K562 (cell line): ENCODE measurements at regions not wholly inside any gene's neighbourhood (a gene's known extent, or its start where the extent isn't known, plus 50 kb on each side); places are given as distances from the start of the nearest gene placed in this dataset.
"Not testable (repeated sequence)": the region's sequence is repeated elsewhere in the genome, so short reads cannot be mapped to it uniquely, and the experiment has no call there.

ENCODE experiments used
- ATAC-seq: fragments of 200-7000 bp; cut with Tn5 transposase; 3 replicates; pipeline ENCODE4 v1.9.1; 2020; ENCODE audit warnings: moderate library complexity
- BruUV-seq: library from RNA; stranded (reverse); fragments of 400-500 nt; replicated peaks from 2 replicates; lab custom pipeline; 2021; lab: Mats Ljungman, UMichigan
- CTCF ChIA-PET: fragments of 300-600 bp; formaldehyde crosslinking; extraction: SDS; loops from one replicate; lab custom pipeline; 2021; ENCODE audit warnings: low intra/inter-chr PET ratio; lab: Yijun Ruan, JAX
- POLR2A ChIA-PET: fragments of 300-600, 350-650 bp; sonication (Branson Sonifier 250); formaldehyde crosslinking; extraction: SDS; loops from one replicate; lab custom pipeline; 2021; ENCODE audit warnings: antibody characterized with exemption, inconsistent platforms; lab: Yijun Ruan, JAX
- DNase-seq, 4 experiments: peaks; one replicate each; pipeline versions ENCODE4 v3.0.0 to v3.0.0-alpha.2; 2011 to 2018; ENCODE audit warnings: low spot score in 3 of 4, mixed read lengths in 3 of 4; ENCODE audit errors: extremely low read depth in 1 of 4
- FAIRE-seq: peaks from 2 replicates; lab custom pipeline; 2011; peaks lifted over from hg19 to GRCh38; lab: Jason Lieb, UNC
- H2AFZ ChIP-seq: 2 replicates; pipeline ENCODE4 v1.6.0; 2011; ENCODE audit warnings: low read depth, low read length, control low read depth, inconsistent platforms
- H3K27ac ChIP-seq: fragments of 200-600 bp; 3 replicates; pipeline ENCODE4 v1.8.0; 2011; ENCODE audit warnings: low read depth, mild to moderate bottlenecking, control low read depth, inconsistent platforms, low read length, moderate library complexity, mixed read lengths; ENCODE audit errors: extremely low read depth
- H3K27me3 ChIP-seq, 2 experiments: fragments of 300-600 bp in 1 of 2; 2 replicates in 1 of 2; 3 replicates in 1 of 2; pipeline versions ENCODE4 v1.6.0 to v1.8.0; 2011; ENCODE audit warnings: inconsistent platforms in 2 of 2, low read length in 2 of 2, mild to moderate bottlenecking in 1 of 2, mixed read lengths in 1 of 2, moderate library complexity in 1 of 2; ENCODE audit not compliant: control insufficient read depth in 2 of 2, insufficient read depth in 2 of 2
- H3K36me3 ChIP-seq: fragments of 300-600 bp; 3 replicates; pipeline ENCODE4 v1.8.0; 2011; ENCODE audit warnings: mild to moderate bottlenecking, low read length, inconsistent platforms; ENCODE audit not compliant: control insufficient read depth, insufficient read depth
- H3K4me1 ChIP-seq, 2 experiments: fragments of 200-600 bp in 1 of 2; replicated peaks in 1 of 2; 2 replicates in 1 of 2; 3 replicates in 1 of 2; pipeline versions ENCODE4 v1.5.1 to v1.8.0; 2011; ENCODE audit warnings: inconsistent platforms in 2 of 2, low read length in 2 of 2, mild to moderate bottlenecking in 1 of 2, mixed read lengths in 1 of 2, moderate library complexity in 1 of 2; ENCODE audit not compliant: control insufficient read depth in 2 of 2, insufficient read depth in 2 of 2
- H3K4me2 ChIP-seq: 2 replicates; pipeline ENCODE4 v1.6.1; 2011; ENCODE audit warnings: low read length, control low read depth, inconsistent platforms, mixed read lengths; ENCODE audit not compliant: insufficient read depth
- H3K4me3 ChIP-seq: fragments of 200-600 bp; sonication (generic), shearing (Covaris generic); 2 replicates; pipeline ENCODE4 v1.5.1; 2016; ENCODE audit warnings: control low read depth, inconsistent platforms
- H3K79me2 ChIP-seq: fragments of 200-600 bp; 3 replicates; pipeline ENCODE4 v1.8.0; 2011; ENCODE audit warnings: low read length, inconsistent platforms; ENCODE audit not compliant: control insufficient read depth, insufficient read depth
- H3K9ac ChIP-seq, 2 experiments: 2 replicates each; pipeline versions ENCODE4 v1.6.0 to v1.6.1; 2011; ENCODE audit warnings: low read depth in 2 of 2, low read length in 2 of 2, control low read depth in 1 of 2, inconsistent platforms in 1 of 2, mild to moderate bottlenecking in 1 of 2, mixed read lengths in 1 of 2; ENCODE audit not compliant: insufficient read depth in 1 of 2
- H3K9me1 ChIP-seq: one replicate; pipeline ENCODE4 v1.6.0; 2011; ENCODE audit warnings: inconsistent platforms, mild to moderate bottlenecking, low read length, moderate library complexity; ENCODE audit not compliant: control insufficient read depth, insufficient read depth
- H3K9me3 ChIP-seq: replicated peaks from 2 replicates; pipeline ENCODE4 v1.5.1; 2011; ENCODE audit warnings: low read depth, low read length, inconsistent platforms; ENCODE audit not compliant: control insufficient read depth, insufficient read depth
- H4K20me1 ChIP-seq: replicated peaks from 2 replicates; pipeline ENCODE4 v1.6.1; 2011; ENCODE audit warnings: low read length, inconsistent platforms, mixed read lengths; ENCODE audit not compliant: control insufficient read depth, insufficient read depth
- WGBS: fragments of 100-300 bp; shearing (Covaris generic); methylation state at CpG from one replicate; pipeline ENCODE4 v1.1.6; 2016; ENCODE audit warnings: low coverage, mixed read lengths; ENCODE audit not compliant: insufficient coverage; ENCODE audit errors: missing lambda C conversion rate; 5-methylcytosine and 5-hydroxymethylcytosine counted together
- in situ Hi-C: fragments of 300-500 bp; cut with MboI; formaldehyde crosslinking; loops from 4 replicates; pipeline ENCODE4 v1.15.0; 2018; ENCODE audit warnings: inconsistent platforms, mixed read lengths
- intact Hi-C: fragments of 100-400 bp; cut with micrococcal nuclease; formaldehyde crosslinking; loops from 2 replicates; pipeline ENCODE4 v1.14.2; 2022
- TF ChIP-seq, protein P1 (sequence below), 2 experiments: fragments of 450-650 bp; formaldehyde crosslinking in 1 of 2; IDR thresholded peaks; 2 replicates each; pipeline versions ENCODE4 v1.4.0 to v1.6.1; 2014 to 2020; ENCODE audit warnings: mild to moderate bottlenecking in 2 of 2, borderline replicate concordance in 1 of 2, low read depth in 1 of 2

DNA sequence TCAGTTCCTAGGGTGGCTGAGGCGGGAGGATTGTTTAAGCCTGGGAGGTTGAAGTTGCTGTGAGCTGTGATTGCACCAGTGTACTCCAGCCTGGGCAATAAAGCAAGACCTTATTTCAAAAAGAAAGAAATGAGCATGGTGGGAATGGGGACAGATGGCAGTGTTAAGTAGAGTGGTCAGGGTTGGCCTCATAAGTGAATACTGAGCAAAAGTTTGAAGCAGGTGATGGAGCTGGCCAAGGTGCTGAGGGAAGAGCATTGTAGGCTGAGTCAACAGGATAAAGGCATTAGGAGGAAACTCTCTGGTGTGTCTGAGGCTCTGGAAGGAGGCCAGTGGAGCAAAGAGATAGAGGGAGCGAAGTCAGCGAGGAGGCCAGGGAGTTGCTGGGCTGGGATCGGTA lies 73.9 kb upstream of the PRDM7 start:
- intact Hi-C loops, H3K4me1 ChIP-seq, H3K4me3 ChIP-seq, H2AFZ ChIP-seq, H3K27me3 ChIP-seq, CTCF ChIA-PET, BruUV-seq, H3K9ac ChIP-seq, ATAC-seq, H3K4me2 ChIP-seq, H4K20me1 ChIP-seq, DNase-seq, H3K9me3 ChIP-seq, in situ Hi-C loops, POLR2A ChIA-PET, H3K36me3 ChIP-seq, FAIRE-seq, H3K27ac ChIP-seq, H3K79me2 ChIP-seq, H3K9me1 ChIP-seq: not testable (repeated sequence)
- TF ChIP-seq, protein P1, sequence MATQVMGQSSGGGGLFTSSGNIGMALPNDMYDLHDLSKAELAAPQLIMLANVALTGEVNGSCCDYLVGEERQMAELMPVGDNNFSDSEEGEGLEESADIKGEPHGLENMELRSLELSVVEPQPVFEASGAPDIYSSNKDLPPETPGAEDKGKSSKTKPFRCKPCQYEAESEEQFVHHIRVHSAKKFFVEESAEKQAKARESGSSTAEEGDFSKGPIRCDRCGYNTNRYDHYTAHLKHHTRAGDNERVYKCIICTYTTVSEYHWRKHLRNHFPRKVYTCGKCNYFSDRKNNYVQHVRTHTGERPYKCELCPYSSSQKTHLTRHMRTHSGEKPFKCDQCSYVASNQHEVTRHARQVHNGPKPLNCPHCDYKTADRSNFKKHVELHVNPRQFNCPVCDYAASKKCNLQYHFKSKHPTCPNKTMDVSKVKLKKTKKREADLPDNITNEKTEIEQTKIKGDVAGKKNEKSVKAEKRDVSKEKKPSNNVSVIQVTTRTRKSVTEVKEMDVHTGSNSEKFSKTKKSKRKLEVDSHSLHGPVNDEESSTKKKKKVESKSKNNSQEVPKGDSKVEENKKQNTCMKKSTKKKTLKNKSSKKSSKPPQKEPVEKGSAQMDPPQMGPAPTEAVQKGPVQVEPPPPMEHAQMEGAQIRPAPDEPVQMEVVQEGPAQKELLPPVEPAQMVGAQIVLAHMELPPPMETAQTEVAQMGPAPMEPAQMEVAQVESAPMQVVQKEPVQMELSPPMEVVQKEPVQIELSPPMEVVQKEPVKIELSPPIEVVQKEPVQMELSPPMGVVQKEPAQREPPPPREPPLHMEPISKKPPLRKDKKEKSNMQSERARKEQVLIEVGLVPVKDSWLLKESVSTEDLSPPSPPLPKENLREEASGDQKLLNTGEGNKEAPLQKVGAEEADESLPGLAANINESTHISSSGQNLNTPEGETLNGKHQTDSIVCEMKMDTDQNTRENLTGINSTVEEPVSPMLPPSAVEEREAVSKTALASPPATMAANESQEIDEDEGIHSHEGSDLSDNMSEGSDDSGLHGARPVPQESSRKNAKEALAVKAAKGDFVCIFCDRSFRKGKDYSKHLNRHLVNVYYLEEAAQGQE (IDR thresholded peaks at IDR 0.05; ENCODE audit: borderline replicate concordance), result peak; percentile 60
- TF ChIP-seq, protein P1 (CRISPR knock-in tag; IDR thresholded peaks at IDR 0.05; ENCODE audit: low read depth), result not testable (repeated sequence)
- WGBS, result no CpG with 5 or more reads among the region's 4 CpGs
